Choroid plexus epithelial cell (primary cell): ENCODE measurements at regions not wholly inside any gene's neighbourhood (a gene's known extent, or its start where the extent isn't known, plus 50 kb on each side); places are given as distances from the start of the nearest gene placed in this dataset.

ENCODE experiments used
- DNase-seq: peaks from one replicate; pipeline ENCODE4 v3.0.0-alpha.2; 2010; ENCODE audit warnings: low read depth
- H3K4me3 ChIP-seq: 2 replicates; pipeline ENCODE4 v1.5.1; 2011; ENCODE audit warnings: low read depth, mild to moderate bottlenecking, control low read depth, low read length, moderate library complexity
- TF ChIP-seq, protein P1 (sequence below): conservative IDR thresholded peaks from 2 replicates; pipeline ENCODE4 v1.5.1; 2011; ENCODE audit warnings: low read depth, mild to moderate bottlenecking, control low read depth, inconsistent platforms, low read length, moderate library complexity

GRCh38 chr20:47974234-47974878 is 189.1 kb upstream of the SULF2 start:
- DNase-seq, result no peak
- H3K4me3 ChIP-seq, result no peak overlapping the region
- TF ChIP-seq, protein P1, sequence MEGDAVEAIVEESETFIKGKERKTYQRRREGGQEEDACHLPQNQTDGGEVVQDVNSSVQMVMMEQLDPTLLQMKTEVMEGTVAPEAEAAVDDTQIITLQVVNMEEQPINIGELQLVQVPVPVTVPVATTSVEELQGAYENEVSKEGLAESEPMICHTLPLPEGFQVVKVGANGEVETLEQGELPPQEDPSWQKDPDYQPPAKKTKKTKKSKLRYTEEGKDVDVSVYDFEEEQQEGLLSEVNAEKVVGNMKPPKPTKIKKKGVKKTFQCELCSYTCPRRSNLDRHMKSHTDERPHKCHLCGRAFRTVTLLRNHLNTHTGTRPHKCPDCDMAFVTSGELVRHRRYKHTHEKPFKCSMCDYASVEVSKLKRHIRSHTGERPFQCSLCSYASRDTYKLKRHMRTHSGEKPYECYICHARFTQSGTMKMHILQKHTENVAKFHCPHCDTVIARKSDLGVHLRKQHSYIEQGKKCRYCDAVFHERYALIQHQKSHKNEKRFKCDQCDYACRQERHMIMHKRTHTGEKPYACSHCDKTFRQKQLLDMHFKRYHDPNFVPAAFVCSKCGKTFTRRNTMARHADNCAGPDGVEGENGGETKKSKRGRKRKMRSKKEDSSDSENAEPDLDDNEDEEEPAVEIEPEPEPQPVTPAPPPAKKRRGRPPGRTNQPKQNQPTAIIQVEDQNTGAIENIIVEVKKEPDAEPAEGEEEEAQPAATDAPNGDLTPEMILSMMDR, result no peak

- H3K4me3 ChIP-seq, result no peak overlapping the region
- TF ChIP-seq, protein P1, result no peak
- DNase-seq, result no peak
Measured at GRCh38 chr20:47973519-47974233, 188.4 kb upstream of the SULF2 start.

- DNase-seq, result no peak
- no peak overlapping the region for H3K4me3 ChIP-seq
- TF ChIP-seq, protein P1, result no peak
Measured at GRCh38 chr20:47972916-47973309, 187.6 kb upstream of the SULF2 start.

- peak overlapping the region; percentile 14 for H3K4me3 ChIP-seq
- TF ChIP-seq, protein P1, result peak; percentile 20
- peak; percentile 52 for DNase-seq
Measured at GRCh38 chr20:47972297-47972915, 187.1 kb upstream of the SULF2 start.

DNA sequence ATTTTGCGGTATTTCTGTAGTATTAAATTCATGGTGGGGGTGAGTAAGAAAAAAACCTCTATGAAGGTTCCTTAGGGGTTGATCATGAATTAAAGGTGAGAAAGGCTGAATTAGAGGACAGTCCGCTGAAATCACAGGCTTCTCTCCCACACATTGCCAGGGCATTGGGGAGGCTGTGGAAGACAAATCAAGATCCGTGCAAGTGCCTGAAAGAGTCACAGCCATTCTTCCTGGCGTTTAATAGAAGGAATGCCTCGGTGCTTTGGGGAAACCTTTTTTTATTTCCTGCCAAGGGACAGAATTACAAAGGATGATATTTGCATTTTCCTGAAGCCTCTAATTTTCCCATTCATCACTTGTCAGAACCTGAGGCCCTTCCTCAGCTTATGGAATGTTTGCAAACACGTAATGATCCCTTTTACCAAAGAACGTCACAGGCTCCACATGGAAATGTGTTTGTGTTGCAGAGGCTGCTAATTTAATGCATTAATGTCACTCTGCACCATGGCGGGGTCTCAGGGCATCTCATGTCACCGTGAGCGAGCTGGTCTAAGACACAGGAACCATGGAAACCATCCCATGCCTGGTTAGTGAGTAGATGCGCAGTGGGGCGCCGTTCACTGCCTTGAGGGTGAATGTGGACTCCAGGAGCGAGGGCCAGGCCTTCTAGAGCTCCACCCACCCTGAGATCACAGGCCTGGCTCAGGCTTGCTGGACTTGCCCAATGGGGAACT is 185.9 kb upstream of the SULF2 start:
- H3K4me3 ChIP-seq, result no peak overlapping the region
- TF ChIP-seq, protein P1, result no peak
- no peak for DNase-seq

DNA sequence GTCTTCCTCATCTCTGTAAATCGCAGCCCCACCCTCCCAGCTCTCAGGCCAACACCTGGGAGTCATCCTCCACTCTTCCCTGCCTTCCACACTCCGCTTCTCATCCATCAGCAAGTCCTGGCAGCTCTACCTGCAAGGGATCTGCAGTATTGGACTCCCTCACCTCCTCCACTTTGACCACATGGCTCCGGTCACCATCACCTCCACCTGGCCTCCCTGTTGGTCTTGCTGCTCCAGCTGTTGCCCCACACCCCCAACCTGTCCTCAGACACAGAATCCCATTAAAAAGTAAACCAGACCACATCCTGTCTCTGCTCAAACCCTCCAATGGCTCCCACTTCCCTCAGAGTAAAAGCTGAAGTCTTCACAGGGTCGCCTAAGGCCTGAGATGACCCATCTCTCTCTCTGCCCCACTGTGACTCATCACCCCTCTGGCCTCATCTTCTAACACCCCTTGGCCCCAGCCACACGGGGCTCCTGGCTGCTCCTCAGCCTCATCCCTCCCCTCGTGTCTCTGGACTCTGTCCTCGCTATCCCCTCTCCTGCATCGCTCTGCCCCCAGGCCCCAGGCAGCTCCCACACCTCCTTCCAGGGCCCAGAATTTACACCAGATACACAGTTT is 185.1 kb upstream of the SULF2 start:
- TF ChIP-seq, protein P1, result no peak
- DNase-seq, result no peak
- no peak overlapping the region for H3K4me3 ChIP-seq
